HG03469 (cell line): ENCODE measurements at regions not wholly inside any gene's neighbourhood (a gene's known extent, or its start where the extent isn't known, plus 50 kb on each side); places are given as distances from the start of the nearest gene placed in this dataset.
A peak's percentile ranks its signal among the peaks of the same experiment; 100 is the strongest.

Experiments
- ATAC-seq: cut with Tn5 transposase; IDR thresholded peaks from one replicate; pipeline ENCODE4 v1.9.1; 2021; ENCODE audit warnings: mild to moderate bottlenecking, moderate library complexity, moderate number of reproducible peaks; ENCODE audit not compliant: unreplicated experiment

- ATAC-seq, result no peak
Measured at GRCh38 chr6:208364-208763, 83.9 kb upstream of the DUSP22 start.

- no peak for ATAC-seq
Measured at GRCh38 chr6:208938-209337, 83.3 kb upstream of the DUSP22 start.

- ATAC-seq, result peak; percentile 68
Measured at GRCh38 chr6:209432-210103, 82.7 kb upstream of the DUSP22 start.

GRCh38 chr6:210104-210456, 82.2 kb upstream of the DUSP22 start:
- ATAC-seq, result peak; percentile 8

GRCh38 chr6:210778-211374, 81.4 kb upstream of the DUSP22 start:
- no peak for ATAC-seq

- no peak for ATAC-seq
Measured at GRCh38 chr6:211871-212497, 80.3 kb upstream of the DUSP22 start.

GRCh38 chr6:213284-213683, 79.0 kb upstream of the DUSP22 start:
- no peak for ATAC-seq

GRCh38 chr6:214428-214827, 77.9 kb upstream of the DUSP22 start:
- no peak for ATAC-seq

- ATAC-seq, result no peak
Measured at GRCh38 chr6:215335-216034, 76.8 kb upstream of the DUSP22 start.

- no peak for ATAC-seq
Measured at GRCh38 chr6:217048-217659, 75.1 kb upstream of the DUSP22 start.

GRCh38 chr6:218153-219018, 73.9 kb upstream of the DUSP22 start:
- no peak for ATAC-seq

- ATAC-seq, result no peak
Measured at GRCh38 chr6:219019-219570, 73.2 kb upstream of the DUSP22 start.

GRCh38 chr6:219641-220198, 72.6 kb upstream of the DUSP22 start:
- no peak for ATAC-seq

- ATAC-seq, result no peak
Measured at GRCh38 chr6:220312-220711, 72.0 kb upstream of the DUSP22 start.

- ATAC-seq, result no peak
Measured at GRCh38 chr6:220721-221475, 71.4 kb upstream of the DUSP22 start.

- ATAC-seq, result no peak
Measured at GRCh38 chr6:221531-222349, 70.5 kb upstream of the DUSP22 start.

GRCh38 chr6:222468-222867, 69.8 kb upstream of the DUSP22 start:
- no peak for ATAC-seq

GRCh38 chr6:223136-223535, 69.2 kb upstream of the DUSP22 start:
- no peak for ATAC-seq
